HCT116 (cell line): ENCODE measurements at regions not wholly inside any gene's neighbourhood (a gene's known extent, or its start where the extent isn't known, plus 50 kb on each side); places are given as distances from the start of the nearest gene placed in this dataset.

Experiments
- CEBPB ChIP-seq: IDR thresholded peaks from 2 replicates; pipeline ENCODE4 v1.6.1; 2012; ENCODE audit warnings: low read depth
- CTCF ChIP-seq, 3 experiments: fragments of 200-600 bp in 1 of 3; sonication (generic) in 1 of 3; IDR thresholded peaks in 2 of 3; conservative IDR thresholded peaks in 1 of 3; 2 replicates each; pipeline ENCODE4 v1.5.1; 2012 to 2017; ENCODE audit warnings: low read depth in 2 of 3, low read length in 2 of 3, antibody characterized with exemption in 1 of 3, borderline replicate concordance in 1 of 3, control low read depth in 1 of 3, mild to moderate bottlenecking in 1 of 3, mixed read lengths in 1 of 3, mixed run types in 1 of 3, moderate library complexity in 1 of 3; ENCODE audit not compliant: insufficient read depth in 1 of 3
- YY1 ChIP-seq: IDR thresholded peaks from 2 replicates; pipeline ENCODE4 v1.6.1; 2011; ENCODE audit warnings: low read length, low read depth, moderate library complexity, mild to moderate bottlenecking; ENCODE audit not compliant: insufficient replicate concordance; ENCODE audit errors: extremely low read depth

- no peak for TF ChIP-seq CTCF (IDR thresholded peaks at IDR 0.05 in 2 of 3, conservative IDR thresholded peaks at IDR 0.05 in 1 of 3; ENCODE audit: borderline replicate concordance in 1 of 3, insufficient read depth in 1 of 3, low read depth in 2 of 3, low read length in 2 of 3)
- TF ChIP-seq CEBPB = no peak
- no peak for TF ChIP-seq YY1
These were observed 112.1 kb upstream of the FAM204A start for GRCh38 chr10:118454211-118454610.
